GM13977 (cell line): ENCODE measurements at regions not wholly inside any gene's neighbourhood (a gene's known extent, or its start where the extent isn't known, plus 50 kb on each side); places are given as distances from the start of the nearest gene placed in this dataset.

Source experiments
- DNase-seq: peaks from one replicate; pipeline ENCODE4 v3.0.0; 2012; ENCODE audit warnings: low spot score
- in situ Hi-C: fragments of 300-500 bp; cut with MboI; formaldehyde crosslinking; loops from one replicate; pipeline ENCODE4 v1.12.0; 2022; ENCODE audit warnings: low sequenced_read_pairs, low pct_unique_long_range_greater_than_20kb, mixed read lengths, inconsistent platforms; ENCODE audit not compliant: unreplicated experiment
- TF ChIP-seq, protein P1 (sequence below): IDR thresholded peaks from 2 replicates; pipeline ENCODE4 v1.5.1; 2012; ENCODE audit warnings: mild to moderate bottlenecking, control low read depth; ENCODE audit not compliant: insufficient read depth; ENCODE audit errors: extremely low read depth, missing control alignments

DNA sequence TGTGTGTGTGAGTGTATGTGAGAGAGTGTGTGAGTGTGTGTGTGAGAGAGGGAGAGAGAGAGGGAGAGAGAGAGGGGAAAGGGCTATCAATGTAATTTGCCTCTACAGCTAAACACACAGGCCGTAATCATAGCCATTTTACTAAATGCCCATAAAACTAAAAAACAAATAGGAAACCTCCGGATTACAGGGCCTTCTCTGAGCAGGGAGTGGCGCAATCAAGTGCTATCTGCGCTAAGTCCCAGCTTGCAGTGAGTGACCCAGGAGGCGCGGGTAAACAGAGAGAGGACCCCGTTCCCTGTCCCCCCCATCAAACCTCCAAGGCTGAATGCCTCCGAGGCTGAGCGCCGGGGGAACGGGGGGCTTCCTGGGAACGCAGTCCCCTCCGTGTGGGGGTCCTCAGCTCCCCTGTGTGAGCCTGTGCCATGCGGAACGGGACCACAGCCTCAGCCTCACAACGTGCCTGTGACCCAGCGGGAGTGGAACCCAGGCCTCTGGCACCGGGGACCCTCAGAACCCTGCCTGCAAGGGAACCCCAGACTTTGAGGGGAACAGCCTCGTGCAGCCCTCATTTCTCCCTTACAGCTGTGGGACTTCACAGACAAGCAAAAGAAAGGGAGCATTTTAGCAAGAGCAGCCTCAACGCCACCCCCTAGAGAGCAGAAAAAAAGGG, 54.7 kb upstream of the ID2 start:
- TF ChIP-seq, protein P1, sequence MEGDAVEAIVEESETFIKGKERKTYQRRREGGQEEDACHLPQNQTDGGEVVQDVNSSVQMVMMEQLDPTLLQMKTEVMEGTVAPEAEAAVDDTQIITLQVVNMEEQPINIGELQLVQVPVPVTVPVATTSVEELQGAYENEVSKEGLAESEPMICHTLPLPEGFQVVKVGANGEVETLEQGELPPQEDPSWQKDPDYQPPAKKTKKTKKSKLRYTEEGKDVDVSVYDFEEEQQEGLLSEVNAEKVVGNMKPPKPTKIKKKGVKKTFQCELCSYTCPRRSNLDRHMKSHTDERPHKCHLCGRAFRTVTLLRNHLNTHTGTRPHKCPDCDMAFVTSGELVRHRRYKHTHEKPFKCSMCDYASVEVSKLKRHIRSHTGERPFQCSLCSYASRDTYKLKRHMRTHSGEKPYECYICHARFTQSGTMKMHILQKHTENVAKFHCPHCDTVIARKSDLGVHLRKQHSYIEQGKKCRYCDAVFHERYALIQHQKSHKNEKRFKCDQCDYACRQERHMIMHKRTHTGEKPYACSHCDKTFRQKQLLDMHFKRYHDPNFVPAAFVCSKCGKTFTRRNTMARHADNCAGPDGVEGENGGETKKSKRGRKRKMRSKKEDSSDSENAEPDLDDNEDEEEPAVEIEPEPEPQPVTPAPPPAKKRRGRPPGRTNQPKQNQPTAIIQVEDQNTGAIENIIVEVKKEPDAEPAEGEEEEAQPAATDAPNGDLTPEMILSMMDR: no peak
- in situ Hi-C loops: no loop called here
- DNase-seq: no peak

DNA sequence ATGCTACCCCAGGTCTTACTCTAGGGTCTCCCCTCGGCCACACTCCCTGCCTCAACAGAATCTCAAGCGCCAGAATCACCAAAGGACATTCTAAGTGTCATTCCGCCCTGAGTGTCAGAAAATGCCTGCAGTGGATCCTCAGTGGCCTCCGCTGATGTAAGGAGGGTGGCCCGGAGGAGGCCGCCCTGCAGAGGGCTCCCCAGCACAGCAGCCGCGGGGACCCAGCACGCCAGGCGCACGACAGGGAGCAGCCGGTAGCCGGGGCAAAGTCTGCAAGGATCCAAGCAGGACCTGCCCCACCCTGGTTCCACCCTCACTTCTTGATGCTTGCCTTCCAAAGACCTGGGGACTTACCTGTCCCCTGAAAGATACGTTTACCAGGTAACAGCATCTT, 54.2 kb upstream of the ID2 start:
- in situ Hi-C loops: no loop called here
- no peak for DNase-seq
- TF ChIP-seq, protein P1: no peak

DNA sequence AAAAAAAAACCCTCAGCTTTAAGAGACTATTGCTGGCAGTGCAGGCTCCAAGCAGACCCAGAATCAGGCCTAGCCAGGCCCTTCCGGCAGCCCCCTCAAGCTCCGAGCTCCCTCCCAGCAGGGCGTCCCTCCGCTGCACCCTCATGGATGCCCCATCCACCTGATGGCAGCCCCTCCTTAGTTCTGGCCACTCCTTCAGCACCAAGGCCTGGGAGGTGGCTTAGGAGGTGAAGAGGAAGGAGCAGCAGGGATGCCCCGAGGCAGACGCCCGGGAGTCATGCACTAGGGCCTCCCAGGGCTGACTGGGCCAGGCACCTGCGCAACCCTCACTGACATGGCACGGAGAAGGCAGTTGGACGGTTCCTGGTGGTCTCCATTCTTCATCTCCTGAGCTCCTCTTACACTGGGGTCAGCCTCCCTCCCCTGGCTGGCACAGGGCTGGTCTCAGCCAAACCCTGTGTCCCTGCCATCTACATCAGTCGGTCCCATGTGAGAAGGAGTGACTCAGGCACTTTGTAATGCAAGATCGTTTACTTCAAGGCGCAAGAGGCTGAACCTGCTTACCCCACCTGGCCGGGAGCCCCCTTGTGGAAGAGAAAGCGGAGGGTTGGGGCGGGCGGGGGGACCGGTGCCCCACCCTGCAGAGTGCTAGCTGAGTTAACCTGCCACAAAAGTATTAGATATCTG, 53.5 kb upstream of the ID2 start:
- TF ChIP-seq, protein P1: no peak
- no peak for DNase-seq
- in situ Hi-C loops: no loop called here

DNA sequence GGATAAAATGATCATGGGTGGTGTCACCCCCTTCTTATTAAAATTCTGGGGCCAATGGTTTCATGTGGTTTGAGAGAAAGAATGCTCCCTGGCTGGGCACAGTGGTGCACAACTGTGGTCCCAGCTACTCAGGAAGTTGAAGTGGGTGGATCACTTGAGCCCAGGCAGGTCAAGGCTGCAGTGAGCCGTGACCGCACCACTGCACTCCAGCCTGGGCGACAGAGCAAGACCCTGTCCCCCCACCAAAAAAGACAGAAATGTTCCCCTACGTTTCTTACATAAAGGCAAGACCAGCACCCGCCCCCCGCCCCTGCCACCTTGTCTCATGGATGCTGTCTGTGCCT, 53.0 kb upstream of the ID2 start:
- in situ Hi-C loops: no loop called here
- DNase-seq: no peak
- TF ChIP-seq, protein P1: no peak

DNA sequence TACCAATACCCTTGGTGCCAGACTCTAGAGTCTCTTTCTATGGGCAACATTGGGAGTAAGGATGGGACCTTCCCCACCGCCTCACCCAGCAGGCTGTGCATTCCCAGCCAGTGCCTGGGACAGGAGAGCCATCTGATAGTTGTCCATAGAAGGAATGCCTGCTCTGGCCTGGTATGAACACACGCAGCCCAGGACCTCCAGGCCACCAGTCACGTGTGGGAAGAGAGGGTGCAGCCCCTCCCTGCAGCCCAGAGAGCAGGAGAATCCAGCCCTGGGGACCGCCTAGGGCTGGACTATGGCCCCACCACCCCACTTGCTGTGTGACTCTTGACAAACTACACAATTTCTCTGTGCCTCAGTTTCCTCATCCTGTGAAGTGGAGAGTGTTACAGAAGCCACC, 52.5 kb upstream of the ID2 start:
- TF ChIP-seq, protein P1: no peak
- in situ Hi-C loops: no loop called here
- no peak for DNase-seq

DNA sequence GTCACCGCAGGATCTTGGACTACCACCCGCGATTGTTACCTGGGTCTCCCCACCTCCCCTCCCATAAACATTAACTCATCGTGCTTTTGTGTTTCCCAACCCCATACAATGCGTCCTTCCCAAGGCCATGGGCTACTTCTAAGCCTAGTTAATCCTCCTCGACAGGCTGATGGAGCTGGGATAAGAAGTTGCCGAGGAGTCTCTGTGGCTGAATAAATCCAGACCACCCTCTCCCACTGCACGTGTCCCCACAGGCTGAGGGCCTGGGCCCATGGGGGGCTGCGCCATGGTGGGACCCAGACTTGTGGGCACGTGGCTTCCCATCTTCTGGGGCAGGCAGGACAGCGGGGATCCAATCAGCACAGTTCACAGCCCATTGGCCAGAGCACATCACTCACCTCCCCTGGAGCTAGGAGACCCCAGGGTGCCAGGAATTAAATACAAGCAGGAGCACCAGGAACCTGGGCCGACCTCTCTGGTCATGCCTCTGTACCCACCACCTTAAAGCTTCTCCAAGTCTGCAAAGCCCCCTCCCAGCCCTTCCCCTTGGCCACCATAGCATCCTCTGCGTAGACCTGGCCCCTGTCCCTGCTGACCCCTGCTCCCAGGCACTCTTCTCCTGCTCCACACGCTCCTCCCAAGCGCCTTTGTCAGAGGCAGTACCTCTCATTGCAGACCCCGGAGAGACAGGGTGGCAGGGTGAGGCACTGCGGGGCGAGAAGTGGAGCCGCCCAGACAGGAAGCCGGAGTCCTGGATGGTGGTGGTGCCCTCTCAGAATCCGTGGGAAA, 51.0 kb upstream of the ID2 start:
- TF ChIP-seq, protein P1: no peak
- no peak for DNase-seq
- in situ Hi-C loops: no loop called here
